Trophoblast cell (in vitro differentiated cells and primary cell): ENCODE measurements at regions not wholly inside any gene's neighbourhood (a gene's known extent, or its start where the extent isn't known, plus 50 kb on each side); places are given as distances from the start of the nearest gene placed in this dataset.

Source experiments
- DNase-seq, 2 donors: peaks; one replicate each; pipeline ENCODE4 v3.0.0-alpha.2; 2016
- H2AFZ ChIP-seq: 2 replicates; pipeline ENCODE4 v1.6.1; 2013; ENCODE audit warnings: low read length, moderate library complexity, mild to moderate bottlenecking; ENCODE audit not compliant: insufficient read depth, poor library complexity
- H2AK5ac ChIP-seq: 2 replicates; pipeline ENCODE4 v1.6.1; 2013; ENCODE audit warnings: mild to moderate bottlenecking, low read length
- H2BK120ac ChIP-seq: 2 replicates; pipeline ENCODE4 v1.6.1; 2013; ENCODE audit warnings: low read length, mild to moderate bottlenecking, moderate library complexity; ENCODE audit not compliant: insufficient read depth, poor library complexity
- H2BK12ac ChIP-seq: 2 replicates; pipeline ENCODE4 v1.6.1; 2013; ENCODE audit warnings: mild to moderate bottlenecking, low read length, moderate library complexity
- H2BK5ac ChIP-seq: 2 replicates; pipeline ENCODE4 v1.6.1; 2013; ENCODE audit warnings: low read length, low read depth, moderate library complexity, mild to moderate bottlenecking; ENCODE audit not compliant: poor library complexity
- H3K14ac ChIP-seq: 2 replicates; pipeline ENCODE4 v1.6.1; 2013; ENCODE audit warnings: mild to moderate bottlenecking, low read length
- H3K18ac ChIP-seq: 2 replicates; pipeline ENCODE4 v1.6.1; 2013; ENCODE audit warnings: mild to moderate bottlenecking, low read length
- H3K23ac ChIP-seq: 2 replicates; pipeline ENCODE4 v1.6.1; 2013; ENCODE audit warnings: low read length
- H3K27ac ChIP-seq: 2 replicates; pipeline ENCODE4 v1.5.1; 2013; ENCODE audit warnings: low read depth, mild to moderate bottlenecking, inconsistent platforms, low read length, moderate library complexity
- H3K27me3 ChIP-seq: 2 replicates; pipeline ENCODE4 v1.6.1; 2013; ENCODE audit warnings: inconsistent platforms, mild to moderate bottlenecking, low read length, moderate library complexity; ENCODE audit not compliant: insufficient read depth
- H3K36me3 ChIP-seq, 2 experiments: 1 replicate in 1 of 2; 2 replicates in 1 of 2; pipeline ENCODE4 v1.6.1; 2013; ENCODE audit warnings: low read length in 2 of 2, mild to moderate bottlenecking in 2 of 2, moderate library complexity in 1 of 2; ENCODE audit not compliant: insufficient read depth in 2 of 2, control insufficient read depth in 1 of 2
- H3K4ac ChIP-seq: 2 replicates; pipeline ENCODE4 v1.6.1; 2013; ENCODE audit warnings: low read depth, mild to moderate bottlenecking, low read length, moderate library complexity
- H3K4me1 ChIP-seq, 2 experiments: 1 replicate in 1 of 2; 2 replicates in 1 of 2; pipeline ENCODE4 v1.6.1; 2013; ENCODE audit warnings: low read length in 2 of 2, mild to moderate bottlenecking in 2 of 2, moderate library complexity in 1 of 2; ENCODE audit not compliant: insufficient read depth in 2 of 2, control insufficient read depth in 1 of 2
- H3K4me2 ChIP-seq: 2 replicates; pipeline ENCODE4 v1.6.1; 2013; ENCODE audit warnings: inconsistent platforms, mild to moderate bottlenecking, low read length, moderate library complexity
- H3K4me3 ChIP-seq: 2 replicates; pipeline ENCODE4 v1.5.1; 2013; ENCODE audit warnings: mild to moderate bottlenecking, low read depth, low read length, inconsistent platforms
- H3K79me1 ChIP-seq: one replicate; pipeline ENCODE4 v1.6.1; 2013; ENCODE audit warnings: low read length
- H3K79me2 ChIP-seq: 2 replicates; pipeline ENCODE4 v1.6.1; 2013; ENCODE audit warnings: low read length, mild to moderate bottlenecking; ENCODE audit not compliant: control insufficient read depth, insufficient read depth, poor library complexity
- H3K9ac ChIP-seq: 2 replicates; pipeline ENCODE4 v1.6.1; 2013; ENCODE audit warnings: mild to moderate bottlenecking, low read length
- H3K9me3 ChIP-seq: 2 replicates; pipeline ENCODE4 v1.6.1; 2013; ENCODE audit warnings: low read depth, mild to moderate bottlenecking, control low read depth, inconsistent platforms, low read length; ENCODE audit not compliant: insufficient read depth
- H4K12ac ChIP-seq: 2 replicates; pipeline ENCODE4 v1.6.1; 2013; ENCODE audit warnings: low read depth, mild to moderate bottlenecking, low read length, moderate library complexity
- H4K8ac ChIP-seq: 2 replicates; pipeline ENCODE4 v1.6.1; 2013; ENCODE audit warnings: low read depth, mild to moderate bottlenecking, low read length, moderate library complexity
- H4K91ac ChIP-seq: one replicate; pipeline ENCODE4 v1.6.1; 2013; ENCODE audit warnings: low read depth, mild to moderate bottlenecking, low read length, moderate library complexity
- WGBS: extraction: QIAGEN DNeasy Blood & Tissue Kit; methylation state at CpG from one replicate; pipeline ENCODE4 v1.1.7; 2013; ENCODE audit warnings: missing lambda C conversion rate; ENCODE audit not compliant: insufficient read length, insufficient coverage; ENCODE audit errors: extremely low coverage; 5-methylcytosine and 5-hydroxymethylcytosine counted together

DNA sequence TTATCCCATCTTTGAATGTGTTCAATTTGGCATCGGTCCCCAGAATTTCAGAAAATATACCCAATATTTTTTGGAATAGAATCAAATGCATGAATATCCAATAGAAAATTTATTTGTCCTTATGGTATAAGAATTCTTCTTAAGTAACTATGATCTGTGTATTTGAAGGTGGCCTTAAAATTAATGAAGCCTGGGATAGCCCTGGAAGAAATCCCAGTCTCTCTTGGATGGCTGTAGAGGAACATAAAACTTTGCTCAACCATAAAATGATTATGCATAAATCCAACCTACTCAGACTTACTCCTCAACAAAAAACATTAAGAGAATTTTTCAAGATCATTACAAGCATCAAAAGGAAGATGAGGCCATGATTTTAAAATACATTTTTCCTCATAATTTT is 269.4 kb upstream of the SMIM31 start:
- no peak overlapping the region for H2BK5ac ChIP-seq
- WGBS, result no CpG with 5 or more reads among the region's 1 CpG

DNA sequence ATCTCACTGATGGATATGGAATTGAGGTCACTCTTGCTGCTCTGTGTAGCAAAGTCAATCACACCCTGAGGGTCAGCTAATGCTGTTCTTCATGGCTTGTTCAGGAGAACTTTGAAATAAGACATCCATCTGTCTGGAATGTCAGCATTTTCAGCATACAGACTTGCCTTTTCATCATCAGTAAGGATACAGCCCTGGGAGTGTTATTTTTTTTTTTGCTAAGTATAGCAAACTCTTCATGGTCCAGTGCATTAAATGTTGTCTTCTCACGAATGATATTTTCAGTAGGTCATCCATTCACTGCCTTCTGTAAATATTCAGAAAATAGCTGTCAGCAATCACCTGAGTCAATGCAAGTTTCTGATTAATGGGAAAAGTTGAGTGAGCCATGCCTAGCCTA is 268.8 kb upstream of the SMIM31 start:
- Histone ChIP-seq H3K9me3 (no peaks in the 10 kb centered on the region), H3K9ac (no peak overlapping the region), H2AK5ac (no peak overlapping the region), H4K12ac (no peak overlapping the region), H3K18ac (no peak overlapping the region), H4K8ac (no peak overlapping the region), H2BK12ac (no peak overlapping the region), H3K36me3 (no peaks in the 10 kb centered on the region), H3K79me1 (no peaks in the 10 kb centered on the region), H2BK120ac (no peak overlapping the region), H3K14ac (no peak overlapping the region), H3K23ac (no peak overlapping the region), H3K4me1 (no peaks in the 10 kb centered on the region), H3K27me3 (no peaks in the 10 kb centered on the region), H3K4me2 (no peak overlapping the region), H3K27ac (no peak overlapping the region), H2AFZ (no peak overlapping the region), H3K79me2 (no peaks in the 10 kb centered on the region), H4K91ac (no peak overlapping the region), H3K4ac (no peak overlapping the region), H3K4me3 (no peak overlapping the region), H2BK5ac (no peak overlapping the region)
- no peak for DNase-seq
- no CpG with 5 or more reads among the region's 1 CpG for WGBS

More for the DNA sequence above, 269.4 kb upstream of the SMIM31 start:
- no peak overlapping the region for H3K4me2 ChIP-seq
- H3K36me3 ChIP-seq, result no peaks in the 10 kb centered on the region
- H3K27me3 ChIP-seq, result no peaks in the 10 kb centered on the region
- no peak overlapping the region for H3K27ac ChIP-seq
- H4K12ac ChIP-seq, result no peak overlapping the region
- H2BK12ac ChIP-seq, result no peak overlapping the region
- no peak overlapping the region for H3K9ac ChIP-seq
- no peak overlapping the region for H4K8ac ChIP-seq
- H3K4me1 ChIP-seq, result no peaks in the 10 kb centered on the region
- no peak overlapping the region for H2AK5ac ChIP-seq
- no peak overlapping the region for H4K91ac ChIP-seq
- H2BK120ac ChIP-seq, result no peak overlapping the region
- H3K79me2 ChIP-seq, result no peaks in the 10 kb centered on the region
- no peak overlapping the region for H3K14ac ChIP-seq
- DNase-seq, result no peak
- H3K79me1 ChIP-seq, result no peaks in the 10 kb centered on the region
- no peak overlapping the region for H3K4me3 ChIP-seq
- no peak overlapping the region for H3K4ac ChIP-seq
- no peaks in the 10 kb centered on the region for H3K9me3 ChIP-seq
- no peak overlapping the region for H3K23ac ChIP-seq
- no peak overlapping the region for H3K18ac ChIP-seq
- H2AFZ ChIP-seq, result no peak overlapping the region

DNA sequence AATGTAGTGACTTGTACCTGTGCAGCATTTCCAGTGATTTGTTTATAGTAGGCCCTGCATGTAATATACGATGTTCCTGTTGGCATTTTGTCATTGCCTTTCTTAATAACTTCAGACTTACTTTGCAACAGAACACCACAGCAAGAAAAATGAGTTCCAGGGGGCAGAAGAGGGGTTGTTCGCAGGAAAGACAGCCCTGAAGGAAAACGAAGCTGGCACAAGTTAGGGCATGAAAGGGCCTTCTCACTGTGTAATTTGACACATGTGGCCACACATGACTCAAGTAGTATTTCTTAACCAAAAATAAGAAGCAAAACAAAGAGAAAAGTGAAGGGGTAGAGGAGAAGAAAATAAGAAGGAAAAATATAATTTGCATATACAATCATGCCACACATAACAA is 265.8 kb upstream of the SMIM31 start:
- no peak overlapping the region for H2BK12ac ChIP-seq
- no peaks in the 10 kb centered on the region for H3K4me1 ChIP-seq
- H3K18ac ChIP-seq, result no peak overlapping the region
- DNase-seq, result no peak
- no peak overlapping the region for H2BK5ac ChIP-seq
- no peak overlapping the region for H3K23ac ChIP-seq
- H3K4ac ChIP-seq, result no peak overlapping the region
- H4K91ac ChIP-seq, result no peak overlapping the region
- no peak overlapping the region for H4K8ac ChIP-seq
- no peaks in the 10 kb centered on the region for H3K9me3 ChIP-seq
- no peak overlapping the region for H3K27ac ChIP-seq
- no peaks in the 10 kb centered on the region for H3K79me2 ChIP-seq
- H3K4me2 ChIP-seq, result no peak overlapping the region
- H3K27me3 ChIP-seq, result no peaks in the 10 kb centered on the region
- no peak overlapping the region for H3K4me3 ChIP-seq
- no peak overlapping the region for H3K9ac ChIP-seq
- no peak overlapping the region for H2BK120ac ChIP-seq
- no peaks in the 10 kb centered on the region for H3K79me1 ChIP-seq
- no peak overlapping the region for H2AK5ac ChIP-seq
- H3K14ac ChIP-seq, result no peak overlapping the region
- no peaks in the 10 kb centered on the region for H3K36me3 ChIP-seq
- no peak overlapping the region for H2AFZ ChIP-seq
- H4K12ac ChIP-seq, result no peak overlapping the region
- WGBS, result no CpG with 5 or more reads among the region's 3 CpGs

DNA sequence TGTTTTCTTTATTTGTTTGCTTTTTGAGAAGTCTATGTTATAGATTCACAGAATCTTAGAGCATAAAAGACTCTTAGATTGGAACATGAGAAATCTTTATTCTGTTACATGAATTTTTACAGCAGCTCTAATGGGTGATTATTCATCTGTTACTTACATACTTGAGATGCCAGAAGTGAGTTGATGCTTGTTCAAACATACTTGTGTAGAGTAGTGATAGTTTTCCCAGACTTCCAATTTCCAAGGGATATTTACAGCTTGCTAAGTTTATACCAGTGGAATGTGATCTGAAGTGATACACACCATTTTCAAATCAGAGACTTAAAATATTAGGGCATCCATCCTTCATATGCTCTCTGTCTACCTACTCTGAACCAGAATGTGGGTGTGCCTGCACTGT is 252.9 kb upstream of the SMIM31 start:
- Histone ChIP-seq H3K36me3 (no peaks in the 10 kb centered on the region), H2AK5ac (no peak overlapping the region), H4K8ac (no peak overlapping the region), H3K4me2 (no peak overlapping the region), H2BK12ac (no peak overlapping the region), H3K23ac (no peak overlapping the region), H3K9me3 (no peaks in the 10 kb centered on the region), H2BK120ac (no peak overlapping the region), H3K79me1 (no peaks in the 10 kb centered on the region), H3K27me3 (no peaks in the 10 kb centered on the region), H3K4ac (no peak overlapping the region), H3K4me3 (no peak overlapping the region), H2BK5ac (no peak overlapping the region), H3K18ac (no peak overlapping the region), H2AFZ (no peak overlapping the region), H3K27ac (no peak overlapping the region), H4K12ac (no peak overlapping the region), H4K91ac (no peak overlapping the region), H3K9ac (no peak overlapping the region), H3K14ac (no peak overlapping the region), H3K4me1 (no peaks in the 10 kb centered on the region), H3K79me2 (no peaks in the 10 kb centered on the region)
- DNase-seq, result no peak

DNA sequence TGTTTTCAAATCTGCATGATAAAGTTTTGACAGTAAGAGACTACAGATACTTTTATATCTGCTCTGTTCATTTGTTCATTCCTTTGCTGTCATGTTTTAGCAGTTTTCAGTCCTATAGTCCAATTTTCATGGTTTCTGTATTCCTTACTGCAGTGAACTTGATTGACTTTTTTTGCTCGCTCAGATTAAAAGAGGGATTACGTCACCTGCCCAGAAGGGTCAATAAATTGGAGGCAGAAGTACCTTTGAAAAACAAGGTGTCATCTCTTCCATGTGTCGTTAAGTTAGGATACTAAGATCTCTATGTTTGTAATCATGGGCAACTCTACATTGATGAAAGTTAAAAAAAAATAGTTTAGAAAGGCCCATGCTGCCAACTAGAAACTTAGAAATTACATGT is 250.1 kb upstream of the SMIM31 start:
- Histone ChIP-seq H3K14ac (no peak overlapping the region), H2AFZ (no peak overlapping the region), H3K4me1 (no peaks in the 10 kb centered on the region), H2BK120ac (no peak overlapping the region), H3K27ac (no peak overlapping the region), H2BK12ac (no peak overlapping the region), H3K9ac (no peak overlapping the region), H3K4me2 (no peak overlapping the region), H4K12ac (no peak overlapping the region), H2AK5ac (no peak overlapping the region), H3K4ac (no peak overlapping the region), H4K8ac (no peak overlapping the region), H3K27me3 (no peaks in the 10 kb centered on the region), H3K18ac (no peak overlapping the region), H4K91ac (no peak overlapping the region), H3K4me3 (no peak overlapping the region), H3K79me2 (no peaks in the 10 kb centered on the region), H3K79me1 (no peaks in the 10 kb centered on the region), H3K36me3 (no peaks in the 10 kb centered on the region), H2BK5ac (no peak overlapping the region), H3K9me3 (no peaks in the 10 kb centered on the region), H3K23ac (no peak overlapping the region)
- DNase-seq, result no peak
- no CpG with 5 or more reads among the region's 3 CpGs for WGBS
